ENCODE measurements at regions not wholly inside any gene's neighbourhood (a gene's known extent, or its start where the extent isn't known, plus 50 kb on each side); places are given as distances from the start of the nearest gene placed in this dataset.

DNA sequence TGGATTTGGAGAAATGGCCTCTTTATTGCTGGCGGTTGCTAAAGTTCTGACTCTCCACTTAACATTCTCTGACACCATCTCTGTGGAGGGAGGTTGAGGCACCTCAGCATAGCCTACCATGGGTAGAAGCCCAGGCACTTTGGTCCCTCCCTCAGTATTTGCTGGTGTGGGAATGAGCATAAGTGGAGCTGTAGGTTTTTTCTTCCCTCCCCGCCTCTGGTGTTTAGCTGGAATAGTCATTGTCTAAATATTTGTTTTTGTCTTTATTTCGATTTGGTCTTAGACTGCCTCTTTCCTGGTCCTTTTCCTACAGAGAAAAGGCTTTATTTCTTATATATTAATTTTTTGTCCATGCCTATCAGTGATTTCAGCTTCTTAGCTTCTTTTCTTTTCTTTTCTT, 203.4 kb upstream of the AGR3 start:
- TF ChIP-seq, protein P1, sequence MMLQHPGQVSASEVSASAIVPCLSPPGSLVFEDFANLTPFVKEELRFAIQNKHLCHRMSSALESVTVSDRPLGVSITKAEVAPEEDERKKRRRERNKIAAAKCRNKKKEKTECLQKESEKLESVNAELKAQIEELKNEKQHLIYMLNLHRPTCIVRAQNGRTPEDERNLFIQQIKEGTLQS (IDR thresholded peaks at IDR 0.05; ENCODE audit: borderline replicate concordance, extremely low read depth, low read depth, low read length): no peak
- TF ChIP-seq BHLHE40 (IDR thresholded peaks at IDR 0.05; ENCODE audit: borderline replicate concordance in 1 of 2, low read depth in 2 of 2, low read length in 1 of 2): no peak
- TF ChIP-seq SMAD1 (IDR thresholded peaks at IDR 0.05; ENCODE audit: low read depth, partially characterized antibody): no peak
- TF ChIP-seq, protein P2, sequence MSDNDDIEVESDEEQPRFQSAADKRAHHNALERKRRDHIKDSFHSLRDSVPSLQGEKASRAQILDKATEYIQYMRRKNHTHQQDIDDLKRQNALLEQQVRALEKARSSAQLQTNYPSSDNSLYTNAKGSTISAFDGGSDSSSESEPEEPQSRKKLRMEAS (IDR thresholded peaks at IDR 0.05; ENCODE audit: low read depth, low read length): no peak
- TF ChIP-seq ZNF274 (IDR thresholded peaks at IDR 0.05; ENCODE audit: insufficient read depth, insufficient read length): no peak
- no peak for TF ChIP-seq CEBPB (IDR thresholded peaks at IDR 0.05; ENCODE audit: borderline replicate concordance in 1 of 2, low read depth in 2 of 2, low read length in 2 of 2)
- no peak for TF ChIP-seq ESRRA (IDR thresholded peaks at IDR 0.05; ENCODE audit: low read length)
- TF ChIP-seq POLR2A (IDR thresholded peaks at IDR 0.05; ENCODE audit: low read depth, low read length): no peak
- TF ChIP-seq, protein P3, sequence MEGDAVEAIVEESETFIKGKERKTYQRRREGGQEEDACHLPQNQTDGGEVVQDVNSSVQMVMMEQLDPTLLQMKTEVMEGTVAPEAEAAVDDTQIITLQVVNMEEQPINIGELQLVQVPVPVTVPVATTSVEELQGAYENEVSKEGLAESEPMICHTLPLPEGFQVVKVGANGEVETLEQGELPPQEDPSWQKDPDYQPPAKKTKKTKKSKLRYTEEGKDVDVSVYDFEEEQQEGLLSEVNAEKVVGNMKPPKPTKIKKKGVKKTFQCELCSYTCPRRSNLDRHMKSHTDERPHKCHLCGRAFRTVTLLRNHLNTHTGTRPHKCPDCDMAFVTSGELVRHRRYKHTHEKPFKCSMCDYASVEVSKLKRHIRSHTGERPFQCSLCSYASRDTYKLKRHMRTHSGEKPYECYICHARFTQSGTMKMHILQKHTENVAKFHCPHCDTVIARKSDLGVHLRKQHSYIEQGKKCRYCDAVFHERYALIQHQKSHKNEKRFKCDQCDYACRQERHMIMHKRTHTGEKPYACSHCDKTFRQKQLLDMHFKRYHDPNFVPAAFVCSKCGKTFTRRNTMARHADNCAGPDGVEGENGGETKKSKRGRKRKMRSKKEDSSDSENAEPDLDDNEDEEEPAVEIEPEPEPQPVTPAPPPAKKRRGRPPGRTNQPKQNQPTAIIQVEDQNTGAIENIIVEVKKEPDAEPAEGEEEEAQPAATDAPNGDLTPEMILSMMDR (IDR thresholded peaks at IDR 0.05 in 2 of 3, conservative IDR thresholded peaks at IDR 0.05 in 1 of 3; ENCODE audit: control insufficient read depth in 2 of 3, extremely low read depth in 1 of 3, insufficient read depth in 1 of 3, low read depth in 3 of 3, low read length in 3 of 3): no peak
